SK-N-SH treated with all-trans-retinoic acid at 6 μM for 48 hours (cell line): ENCODE measurements at regions not wholly inside any gene's neighbourhood (a gene's known extent, or its start where the extent isn't known, plus 50 kb on each side); places are given as distances from the start of the nearest gene placed in this dataset.

Experiments
- ATAC-seq: fragments of 200-7000 bp; cut with Tn5 transposase; 3 replicates; pipeline ENCODE4 v1.9.1; 2020; ENCODE audit warnings: mild to moderate bottlenecking, moderate library complexity
- ARNTL ChIP-seq: fragments of 450-650 bp; formaldehyde crosslinking; IDR thresholded peaks from 2 replicates; pipeline ENCODE4 v1.5.0; 2020; ENCODE audit warnings: low read depth, mild to moderate bottlenecking, moderate library complexity, borderline replicate concordance
- BACH2 ChIP-seq: fragments of 250-450 bp; sonication (Bioruptor Pico); IDR thresholded peaks from 2 replicates; pipeline ENCODE4 v1.9.0; 2021; ENCODE audit warnings: mild to moderate bottlenecking, borderline replicate concordance
- CREB5 ChIP-seq: fragments of 250-450 bp; sonication (Bioruptor Pico); IDR thresholded peaks from 2 replicates; pipeline ENCODE4 v1.5.1; 2020; ENCODE audit warnings: low read depth, mild to moderate bottlenecking, moderate library complexity
- CSDC2 ChIP-seq: fragments of 250-450 bp; sonication (Bioruptor Pico); IDR thresholded peaks from 2 replicates; pipeline ENCODE4 v1.5.0; 2020; ENCODE audit warnings: mild to moderate bottlenecking, moderate library complexity
- CSRNP3 ChIP-seq: fragments of 250-450 bp; sonication (Bioruptor Pico); IDR thresholded peaks from 2 replicates; pipeline ENCODE4 v1.5.1; 2021; ENCODE audit warnings: mild to moderate bottlenecking, moderate library complexity
- ESRRG ChIP-seq: fragments of 250-450 bp; sonication (Bioruptor Pico); IDR thresholded peaks from 2 replicates; pipeline ENCODE4 v1.6.1; 2021; ENCODE audit warnings: mild to moderate bottlenecking
- GLIS3 ChIP-seq: fragments of 250-450 bp; sonication (Bioruptor Pico); IDR thresholded peaks from 2 replicates; pipeline ENCODE4 v1.5.0; 2020; ENCODE audit warnings: mild to moderate bottlenecking, moderate library complexity
- ISL1 ChIP-seq: fragments of 250-450 bp; sonication (Bioruptor Pico); IDR thresholded peaks from 2 replicates; pipeline ENCODE4 v2.1.2; 2022; ENCODE audit warnings: mild to moderate bottlenecking, moderate library complexity
- PATZ1 ChIP-seq: fragments of 250-450 bp; sonication (Bioruptor Pico); IDR thresholded peaks from 2 replicates; pipeline ENCODE4 v1.8.0; 2020; ENCODE audit warnings: mild to moderate bottlenecking, moderate library complexity, borderline replicate concordance
- POU6F1 ChIP-seq: fragments of 250-450 bp; sonication (Bioruptor Pico); IDR thresholded peaks from 2 replicates; pipeline ENCODE4 v1.8.0; 2021; ENCODE audit warnings: low read depth, mild to moderate bottlenecking, moderate library complexity, borderline replicate concordance
- PPARA ChIP-seq: fragments of 250-450 bp; sonication (Bioruptor Pico); IDR thresholded peaks from 2 replicates; pipeline ENCODE4 v1.5.0; 2020; ENCODE audit warnings: mild to moderate bottlenecking, borderline replicate concordance
- RARB ChIP-seq: fragments of 250-450 bp; sonication (Bioruptor Pico); IDR thresholded peaks from 2 replicates; pipeline ENCODE4 v1.8.0; 2021; ENCODE audit warnings: mild to moderate bottlenecking, moderate library complexity
- TOX ChIP-seq: fragments of 250-450 bp; sonication (Bioruptor Pico); IDR thresholded peaks from 2 replicates; pipeline ENCODE4 v1.8.0; 2021; ENCODE audit warnings: mild to moderate bottlenecking, moderate library complexity, borderline replicate concordance
- TSHZ2 ChIP-seq: fragments of 250-450 bp; sonication (Bioruptor Pico); IDR thresholded peaks from 2 replicates; pipeline ENCODE4 v1.5.0; 2020; ENCODE audit warnings: mild to moderate bottlenecking, moderate library complexity
- ZC3H10 ChIP-seq: fragments of 250-450 bp; sonication (Bioruptor Pico); IDR thresholded peaks from 2 replicates; pipeline ENCODE4 v1.5.1; 2021; ENCODE audit warnings: mild to moderate bottlenecking, moderate library complexity
- ZFP3 ChIP-seq: fragments of 250-450 bp; sonication (Bioruptor Pico); IDR thresholded peaks from 2 replicates; pipeline ENCODE4 v1.5.0; 2020; ENCODE audit warnings: mild to moderate bottlenecking, moderate library complexity
- ZFP30 ChIP-seq: fragments of 450-650 bp; formaldehyde crosslinking; IDR thresholded peaks from 2 replicates; pipeline ENCODE4 v1.5.0; 2022; ENCODE audit warnings: mild to moderate bottlenecking, moderate library complexity
- ZNF565 ChIP-seq: fragments of 450-650 bp; formaldehyde crosslinking; conservative IDR thresholded peaks from 2 replicates; pipeline ENCODE4 v1.5.0; 2020; ENCODE audit warnings: low read depth, mild to moderate bottlenecking, moderate library complexity
- ZNF70 ChIP-seq: fragments of 450-650 bp; formaldehyde crosslinking; IDR thresholded peaks from 2 replicates; pipeline ENCODE4 v1.5.0; 2020; ENCODE audit warnings: mild to moderate bottlenecking, moderate library complexity
- ZNF8 ChIP-seq: fragments of 450-650 bp; formaldehyde crosslinking; IDR thresholded peaks from 2 replicates; pipeline ENCODE4 v1.5.0; 2020; ENCODE audit warnings: mild to moderate bottlenecking, moderate library complexity

GRCh38 chrX:116236666-116237065 lies 66.1 kb downstream of the AGTR2 start:
- no peak for ATAC-seq
- no peak for TF ChIP-seq ZC3H10
- no peak for TF ChIP-seq ESRRG (CRISPR knock-in tag)
- TF ChIP-seq POU6F1 = no peak
- TF ChIP-seq PPARA (CRISPR knock-in tag) = no peak
- no peak for TF ChIP-seq PATZ1 (CRISPR knock-in tag)
- TF ChIP-seq CSRNP3 (CRISPR knock-in tag) = no peak

GRCh38 chrX:116238093-116238492 lies 67.5 kb downstream of the AGTR2 start:
- no peak for ATAC-seq
- TF ChIP-seq TOX (CRISPR knock-in tag) (no peak), CREB5 (no peak), ZFP30 (no peak), CSDC2 (CRISPR knock-in tag) (no peak), RARB (no peak), TSHZ2 (CRISPR knock-in tag) (no peak)
- TF ChIP-seq, all 23 proteins: peak for 0

- ATAC-seq = no peak
- TF ChIP-seq ARNTL = no peak
- no peak for TF ChIP-seq ZNF70 (CRISPR knock-in tag)
- TF ChIP-seq ESRRG (CRISPR knock-in tag) = no peak
- no peak for TF ChIP-seq ZFP30
- TF ChIP-seq ZNF565 = no peak
- TF ChIP-seq ZNF8 (CRISPR knock-in tag) = no peak
- no peak for TF ChIP-seq POU6F1
- TF ChIP-seq ZC3H10 = no peak
- TF ChIP-seq CSRNP3 (CRISPR knock-in tag) = no peak
- no peak for TF ChIP-seq TOX (CRISPR knock-in tag)
- no peak for TF ChIP-seq CREB5
- TF ChIP-seq CSDC2 (CRISPR knock-in tag) = no peak
- TF ChIP-seq GLIS3 = no peak
- TF ChIP-seq BACH2 (CRISPR knock-in tag) = no peak
- no peak for TF ChIP-seq PPARA (CRISPR knock-in tag)
- no peak for TF ChIP-seq ISL1 (CRISPR knock-in tag)
- no peak for TF ChIP-seq ZFP3 (CRISPR knock-in tag)
- TF ChIP-seq, all 23 proteins: peak for 0
These were observed 68.2 kb downstream of the AGTR2 start for GRCh38 chrX:116238567-116239255.
